ENCODE measurements at regions not wholly inside any gene's neighbourhood (a gene's known extent, or its start where the extent isn't known, plus 50 kb on each side); places are given as distances from the start of the nearest gene placed in this dataset.

GRCh38 chr1:194658090-194658439 lies 1471.7 kb upstream of the B3GALT2 start:
- TF ChIP-seq CTCF (conservative IDR thresholded peaks at IDR 0.05; ENCODE audit: low read length) = no peak
- no peak for TF ChIP-seq EZH2phosphoT487 (IDR thresholded peaks at IDR 0.05; ENCODE audit: borderline replicate concordance, low read depth, low read length)
